NCI-H1436 treated with DMSO at 0.1 percent for 48 hours (cell line): ENCODE measurements at regions not wholly inside any gene's neighbourhood (a gene's known extent, or its start where the extent isn't known, plus 50 kb on each side); places are given as distances from the start of the nearest gene placed in this dataset.
A peak's percentile ranks its signal among the peaks of the same experiment; 100 is the strongest.
"Not testable (repeated sequence)": the region's sequence is repeated elsewhere in the genome, so short reads cannot be mapped to it uniquely, and the experiment has no call there.

ENCODE experiments used
- DNase-seq: peaks from one replicate; lab custom pipeline; 2025; lab: John Stamatoyannopoulos, UW

DNA sequence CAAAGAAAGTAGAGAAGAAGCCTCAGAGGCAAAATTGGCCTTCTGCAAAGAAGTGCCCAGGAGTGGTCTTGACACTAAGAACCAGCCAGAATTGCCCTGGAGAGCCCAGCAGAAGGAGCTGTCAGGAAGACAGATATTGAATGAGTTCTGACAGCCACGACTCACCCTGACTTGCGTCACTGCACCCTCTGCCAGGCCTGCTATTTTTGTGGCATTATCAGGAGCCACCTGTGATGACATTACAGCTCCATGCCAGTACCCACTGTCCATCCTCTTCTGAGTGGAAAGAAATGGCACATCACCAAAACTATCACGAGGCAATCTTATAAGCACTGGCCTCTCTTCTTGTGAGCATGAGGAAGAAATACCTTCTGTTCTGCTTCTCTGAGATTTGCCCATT is 67.7 kb downstream of the SMIM20 start:
- no peak for DNase-seq

DNA sequence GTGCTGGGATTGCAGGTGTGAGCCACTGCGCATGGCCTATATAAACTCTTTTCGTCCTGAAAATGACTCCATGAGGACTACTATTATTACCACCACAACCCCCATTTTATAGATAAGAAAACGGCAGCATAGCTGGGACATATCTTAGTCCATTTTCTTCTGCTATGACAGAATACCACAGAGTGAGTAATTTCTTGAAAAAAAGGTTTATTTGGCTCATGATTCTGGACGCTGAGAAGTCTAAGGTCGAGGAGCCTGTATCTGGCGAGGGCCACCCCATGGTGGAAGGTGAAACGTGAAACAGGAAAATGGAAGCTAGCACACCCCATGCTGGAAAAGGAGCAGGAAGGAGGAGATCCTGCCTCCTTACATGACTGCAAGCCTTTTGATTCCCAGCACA is 68.9 kb downstream of the SMIM20 start:
- DNase-seq, result no peak

DNA sequence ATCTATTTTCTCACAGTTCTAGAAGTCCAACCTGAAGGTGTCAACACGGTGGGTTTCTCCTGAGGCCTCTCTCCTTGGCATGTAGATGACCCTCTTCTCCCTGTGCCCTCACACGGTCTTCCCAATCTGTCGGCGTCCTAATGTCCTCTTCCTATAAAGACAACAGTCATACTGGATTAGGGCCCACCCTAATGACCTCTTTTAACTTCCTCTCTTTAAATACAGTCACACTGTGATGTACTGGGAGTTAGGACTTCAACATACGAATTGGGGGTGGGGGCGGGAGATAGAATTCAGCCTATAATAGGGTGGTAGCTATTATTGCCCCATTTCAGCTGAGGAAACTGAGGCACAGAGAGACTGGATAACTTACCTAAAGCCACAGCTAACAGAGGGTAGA is 70.2 kb downstream of the SMIM20 start:
- DNase-seq, result no peak

DNA sequence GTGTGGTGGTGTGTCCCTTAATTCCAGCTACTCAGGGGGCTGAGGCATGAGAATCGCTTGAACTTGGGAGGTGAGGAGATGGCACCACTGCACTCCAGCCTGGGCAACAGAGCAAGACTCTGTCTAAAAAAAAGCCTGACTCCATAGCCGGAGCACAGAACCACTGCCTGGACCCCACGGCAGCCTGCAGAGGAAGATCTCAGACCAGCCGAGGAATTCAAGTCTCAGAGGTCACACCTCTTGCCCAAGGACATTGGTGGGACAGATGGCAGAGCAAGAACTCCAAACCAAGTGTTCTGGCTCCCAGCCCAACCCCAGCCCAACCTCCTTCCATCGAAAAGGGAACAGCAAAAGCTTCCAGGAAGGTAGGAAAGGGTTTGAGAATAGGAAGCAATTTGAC is 70.8 kb downstream of the SMIM20 start:
- DNase-seq, result no peak

GRCh38 chr4:25986807-25987206 is 72.8 kb downstream of the SMIM20 start:
- DNase-seq, result no peak

GRCh38 chr4:25991340-25991739 is 77.3 kb downstream of the SMIM20 start:
- no peak for DNase-seq

GRCh38 chr4:25993395-25994185 is 79.6 kb downstream of the SMIM20 start:
- peak; percentile 83 for DNase-seq

- not testable (repeated sequence) for DNase-seq
Observed at GRCh38 chr4:25994577-25994976, 80.6 kb downstream of the SMIM20 start.

GRCh38 chr4:26000274-26000950 is 86.4 kb downstream of the SMIM20 start:
- no peak for DNase-seq

DNA sequence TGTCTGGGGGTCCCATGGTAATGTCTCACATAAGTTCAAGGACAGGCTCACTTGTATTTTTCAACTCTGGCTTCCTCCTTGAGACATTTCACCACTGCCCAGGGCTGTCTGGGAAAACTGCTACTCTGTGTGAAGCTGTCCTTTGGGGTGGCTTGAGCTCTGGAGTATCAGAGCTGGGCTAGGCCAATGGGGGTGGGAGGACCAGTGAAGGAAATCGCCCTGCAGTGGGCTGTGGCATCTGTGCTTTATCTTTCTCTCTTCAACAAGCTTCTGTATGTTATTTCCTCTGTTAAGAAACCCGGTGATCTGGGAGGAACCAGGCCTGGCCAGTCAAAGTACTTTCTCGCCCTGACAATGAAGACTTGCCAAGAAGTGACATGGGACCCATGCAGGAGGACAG is 87.4 kb downstream of the SMIM20 start:
- no peak for DNase-seq

DNA sequence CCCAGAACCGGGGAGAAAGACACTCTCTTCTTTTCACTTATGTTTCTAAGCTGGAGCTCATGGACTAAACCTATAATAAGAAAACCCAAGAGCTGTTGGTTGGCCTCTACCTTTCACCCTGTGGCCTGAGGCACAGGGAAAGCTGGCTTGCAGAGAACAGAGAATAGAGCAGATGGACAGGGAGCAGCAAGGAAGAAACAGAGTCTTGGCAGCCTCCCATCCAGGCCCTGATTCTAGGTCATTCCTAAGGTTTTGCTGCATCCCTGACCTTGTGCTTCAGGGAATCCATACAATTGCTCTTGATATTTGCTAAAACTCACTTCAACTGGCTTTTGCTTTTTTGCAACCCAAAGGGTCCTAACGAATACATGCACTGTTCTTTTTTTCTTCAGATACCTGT is 87.8 kb downstream of the SMIM20 start:
- no peak for DNase-seq

DNA sequence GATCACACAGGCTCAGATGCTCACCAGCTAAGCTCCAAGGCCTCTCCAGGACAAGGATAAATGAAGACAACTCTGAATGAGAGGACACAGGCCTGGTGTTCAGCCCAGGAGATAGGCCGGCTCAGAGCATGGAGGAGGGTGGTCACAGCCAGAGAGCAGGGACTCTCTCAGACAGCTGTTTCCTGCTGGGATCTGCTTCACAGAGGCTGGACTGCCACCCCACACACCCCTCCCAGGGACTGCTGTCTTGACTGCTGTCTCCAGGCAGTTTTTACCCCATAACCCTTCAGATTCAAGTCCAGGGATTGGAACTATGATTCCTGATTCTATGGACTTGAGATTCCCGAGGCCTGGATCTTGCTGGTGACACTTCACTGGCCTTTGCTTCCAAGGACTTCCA is 89.0 kb downstream of the SMIM20 start:
- DNase-seq, result no peak

GRCh38 chr4:26004290-26004689 is 90.3 kb downstream of the SMIM20 start:
- DNase-seq, result no peak

DNA sequence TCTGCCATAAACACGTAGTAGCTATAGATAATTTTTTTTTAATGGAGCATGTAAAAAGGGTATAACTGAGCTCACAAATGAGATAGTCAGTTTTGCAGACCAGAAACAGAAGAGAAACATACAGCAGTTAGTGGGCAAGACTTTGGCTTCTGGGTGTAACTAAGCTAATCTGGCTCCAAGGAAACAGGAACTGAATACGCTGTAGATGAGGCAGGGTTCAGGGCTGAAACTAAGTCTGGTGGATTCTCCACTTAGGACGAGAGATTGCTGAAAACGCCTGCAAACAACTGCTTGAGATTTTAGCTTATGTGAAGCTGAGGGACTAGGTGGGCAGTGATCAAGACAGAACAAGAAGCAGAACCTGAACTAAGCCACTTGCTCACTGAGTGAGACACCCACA is 91.7 kb downstream of the SMIM20 start:
- DNase-seq, result no peak

DNA sequence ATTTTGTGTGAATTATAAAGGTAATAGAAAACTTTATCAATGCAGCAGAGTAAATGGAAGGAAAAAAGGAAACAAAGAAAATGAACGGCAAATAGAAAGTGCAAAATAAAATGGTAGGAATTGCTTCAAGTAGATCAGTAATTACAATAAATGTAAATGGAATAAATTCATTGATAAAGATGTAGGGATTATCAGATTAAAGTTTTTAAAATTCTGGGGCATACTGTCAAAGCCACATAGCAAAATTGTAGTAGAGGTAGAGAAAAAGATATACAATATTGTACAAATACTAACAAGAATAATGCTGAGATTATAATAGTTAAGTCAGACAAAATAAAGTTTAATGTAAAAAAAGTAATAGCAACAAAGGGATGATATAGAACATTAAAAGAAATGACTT is 94.7 kb downstream of the SMIM20 start:
- no peak for DNase-seq

DNA sequence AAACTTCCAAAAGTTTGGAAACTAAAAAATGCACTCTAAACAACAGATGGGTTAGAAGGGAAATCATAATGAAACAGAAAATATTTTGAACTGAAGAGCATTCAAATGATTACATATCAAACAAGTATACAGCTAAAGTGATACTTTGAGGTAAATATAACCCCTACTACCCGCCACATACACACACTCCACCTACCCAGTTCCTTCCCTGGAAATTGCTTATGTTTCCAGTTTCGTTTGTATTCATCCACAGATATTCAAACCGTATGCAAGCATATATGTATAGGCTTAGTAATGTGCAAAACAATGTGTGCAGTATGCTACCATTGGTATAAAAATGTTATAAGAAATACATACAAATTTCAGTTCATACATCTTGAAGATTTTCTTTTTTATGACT is 95.5 kb downstream of the SMIM20 start:
- DNase-seq, result no peak

DNA sequence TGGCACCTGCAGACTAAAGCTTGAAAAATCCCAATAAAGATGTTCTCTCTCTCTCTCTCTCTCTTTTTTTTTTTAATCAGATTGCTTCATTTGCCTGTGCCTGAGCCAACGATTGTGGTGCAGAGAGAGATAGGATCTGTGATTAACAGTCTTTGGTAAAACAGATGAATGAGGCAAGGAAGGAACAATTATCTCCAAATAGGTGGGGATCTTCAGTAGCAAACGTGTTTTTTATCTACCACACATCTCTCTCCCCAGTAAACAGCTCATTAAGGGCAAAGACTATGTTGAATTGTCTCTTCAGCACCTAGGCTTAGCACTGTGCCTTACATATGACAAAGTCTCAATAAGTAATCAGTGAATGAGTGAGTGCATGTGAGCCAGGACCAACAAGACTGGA is 96.3 kb downstream of the SMIM20 start:
- DNase-seq, result no peak

DNA sequence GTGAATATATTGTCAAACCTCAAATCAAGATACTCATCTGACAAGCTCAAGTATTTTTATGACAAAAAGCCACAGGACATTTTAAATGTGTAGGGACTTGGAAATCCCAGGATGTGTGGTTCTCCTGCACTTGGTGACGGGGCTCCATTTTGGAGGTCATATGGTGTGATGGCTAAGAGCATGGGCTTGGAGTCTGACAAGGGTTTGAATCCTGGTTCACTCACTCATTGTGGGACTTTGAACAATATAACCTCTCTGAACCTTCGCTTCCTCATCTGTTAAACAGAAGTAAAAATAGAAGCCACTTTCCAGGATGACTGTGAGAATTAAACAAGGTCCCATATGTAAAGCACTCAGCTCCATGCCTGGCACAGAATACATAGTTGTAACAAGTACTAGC is 99.6 kb downstream of the SMIM20 start:
- DNase-seq, result no peak

DNA sequence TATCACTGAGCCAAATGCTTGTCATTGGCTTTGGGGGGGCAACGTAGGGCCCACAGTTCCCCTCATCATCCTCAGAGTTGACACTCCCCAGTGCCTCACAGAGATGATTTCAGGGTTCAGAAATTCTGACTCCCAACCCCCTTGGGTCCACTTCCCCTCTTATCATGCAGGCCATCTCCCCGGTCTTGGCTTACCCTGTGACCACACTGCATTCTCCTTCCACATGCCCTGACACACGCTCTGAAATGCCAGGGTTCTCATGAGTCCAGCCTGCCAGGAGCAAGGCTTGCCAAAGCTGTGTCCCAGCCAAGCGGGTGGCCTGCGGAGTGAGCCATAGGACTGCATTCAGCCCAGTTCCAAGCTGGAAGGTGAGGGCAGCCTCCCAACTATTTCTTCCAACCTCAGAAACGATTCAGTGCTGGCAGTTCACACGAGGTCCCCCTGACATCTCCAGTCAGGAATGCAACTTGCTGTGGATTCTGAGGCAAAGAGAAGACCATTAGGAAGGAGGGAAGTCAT is 101.2 kb downstream of the SMIM20 start:
- no peak for DNase-seq

GRCh38 chr4:26015906-26016305 is 101.9 kb downstream of the SMIM20 start:
- no peak for DNase-seq

GRCh38 chr4:26017531-26017930 is 103.5 kb downstream of the SMIM20 start:
- DNase-seq, result no peak

DNA sequence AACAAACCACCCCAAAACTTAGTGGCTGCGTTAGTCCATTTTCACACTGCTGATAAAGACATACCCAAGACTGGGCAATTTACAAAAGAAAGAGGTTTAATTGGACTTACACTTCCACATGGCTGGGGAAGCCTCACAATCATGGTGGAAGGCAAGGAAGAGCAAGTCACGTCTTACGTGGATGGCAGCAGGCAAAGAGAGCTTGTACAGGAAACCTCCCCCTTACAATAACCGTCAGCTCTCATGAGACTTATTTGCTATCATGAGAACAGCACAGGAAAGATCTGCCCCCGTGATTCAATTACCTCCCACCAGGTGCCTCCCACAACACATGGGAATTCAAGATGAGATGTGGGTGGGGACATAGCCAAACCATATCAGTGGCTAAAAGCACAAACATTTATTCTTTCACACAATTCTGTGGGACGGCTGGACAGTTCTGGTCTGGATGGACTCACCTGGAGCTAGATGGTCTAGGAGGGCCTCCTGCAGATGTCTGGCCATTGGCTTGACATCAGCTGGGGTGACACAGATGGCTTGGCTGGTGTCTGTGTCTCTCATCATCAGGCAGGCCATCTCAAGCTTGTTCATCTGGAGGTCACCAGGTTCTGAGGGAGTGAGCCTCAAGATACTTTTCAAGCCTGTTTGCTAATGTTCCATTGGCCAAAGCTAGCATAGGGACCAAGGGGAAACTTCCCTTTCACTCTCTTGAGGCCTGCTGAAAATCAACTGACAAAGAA is 104.1 kb downstream of the SMIM20 start:
- not testable (repeated sequence) for DNase-seq
